Upper lobe of right lung (tissue), 1 donor: ENCODE measurements at regions not wholly inside any gene's neighbourhood (a gene's known extent, or its start where the extent isn't known, plus 50 kb on each side); places are given as distances from the start of the nearest gene placed in this dataset.

Experiments used
- ATAC-seq: fragments of 200-7000 bp; cut with Tn5 transposase; one replicate; pipeline ENCODE4 v1.9.1; 2020; ENCODE audit warnings: mild to moderate bottlenecking, moderate library complexity
- DNase-seq: peaks from one replicate; pipeline ENCODE4 v3.0.0-alpha.2; 2020
- H3K27ac ChIP-seq: fragments of 200-600 bp; one replicate; pipeline ENCODE4 v1.8.0; 2022
- H3K27me3 ChIP-seq: fragments of 200-600 bp; one replicate; pipeline ENCODE4 v1.8.0; 2022; ENCODE audit warnings: mild to moderate bottlenecking
- H3K36me3 ChIP-seq: fragments of 200-600 bp; one replicate; pipeline ENCODE4 v1.8.0; 2022
- H3K4me1 ChIP-seq: fragments of 200-600 bp; one replicate; pipeline ENCODE4 v1.8.0; 2022
- H3K4me3 ChIP-seq: fragments of 200-600 bp; one replicate; pipeline ENCODE4 v1.8.0; 2022; ENCODE audit warnings: mild to moderate bottlenecking
- H3K9me3 ChIP-seq: fragments of 200-600 bp; one replicate; pipeline ENCODE4 v1.8.0; 2022
- intact Hi-C: fragments of 100-400 bp; cut with DNase I; formaldehyde crosslinking; loops from one replicate; pipeline ENCODE4 v1.11.0; 2022
- TF ChIP-seq, protein P1 (sequence below): fragments of 200-600 bp; IDR thresholded peaks from one replicate; pipeline ENCODE4 v1.8.0; 2022; ENCODE audit warnings: antibody characterized with exemption
- donor health status: DM: no; HTN: yes; CAD: no; lungs with severe emphysema.

DNA sequence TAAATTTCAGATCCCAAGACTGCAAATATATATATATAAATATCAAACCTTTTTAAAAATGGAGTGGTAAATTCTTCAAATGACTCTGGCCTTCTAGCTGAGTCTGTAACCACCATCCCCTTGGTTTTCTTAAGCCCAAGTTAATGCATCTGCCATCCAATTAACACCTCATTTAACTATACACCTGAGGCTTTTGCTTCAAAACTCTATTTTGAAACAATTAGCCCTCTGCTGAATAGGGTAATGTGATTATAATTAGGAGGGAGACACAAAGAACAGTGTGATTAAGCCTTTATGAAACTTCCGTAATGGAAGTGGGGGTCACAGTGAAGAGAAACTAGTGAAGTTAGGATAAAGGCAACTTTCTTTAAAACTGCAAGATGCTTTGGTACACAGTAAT, 83.6 kb downstream of the GPR37 start:
- TF ChIP-seq, protein P1, sequence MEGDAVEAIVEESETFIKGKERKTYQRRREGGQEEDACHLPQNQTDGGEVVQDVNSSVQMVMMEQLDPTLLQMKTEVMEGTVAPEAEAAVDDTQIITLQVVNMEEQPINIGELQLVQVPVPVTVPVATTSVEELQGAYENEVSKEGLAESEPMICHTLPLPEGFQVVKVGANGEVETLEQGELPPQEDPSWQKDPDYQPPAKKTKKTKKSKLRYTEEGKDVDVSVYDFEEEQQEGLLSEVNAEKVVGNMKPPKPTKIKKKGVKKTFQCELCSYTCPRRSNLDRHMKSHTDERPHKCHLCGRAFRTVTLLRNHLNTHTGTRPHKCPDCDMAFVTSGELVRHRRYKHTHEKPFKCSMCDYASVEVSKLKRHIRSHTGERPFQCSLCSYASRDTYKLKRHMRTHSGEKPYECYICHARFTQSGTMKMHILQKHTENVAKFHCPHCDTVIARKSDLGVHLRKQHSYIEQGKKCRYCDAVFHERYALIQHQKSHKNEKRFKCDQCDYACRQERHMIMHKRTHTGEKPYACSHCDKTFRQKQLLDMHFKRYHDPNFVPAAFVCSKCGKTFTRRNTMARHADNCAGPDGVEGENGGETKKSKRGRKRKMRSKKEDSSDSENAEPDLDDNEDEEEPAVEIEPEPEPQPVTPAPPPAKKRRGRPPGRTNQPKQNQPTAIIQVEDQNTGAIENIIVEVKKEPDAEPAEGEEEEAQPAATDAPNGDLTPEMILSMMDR: no peak

DNA sequence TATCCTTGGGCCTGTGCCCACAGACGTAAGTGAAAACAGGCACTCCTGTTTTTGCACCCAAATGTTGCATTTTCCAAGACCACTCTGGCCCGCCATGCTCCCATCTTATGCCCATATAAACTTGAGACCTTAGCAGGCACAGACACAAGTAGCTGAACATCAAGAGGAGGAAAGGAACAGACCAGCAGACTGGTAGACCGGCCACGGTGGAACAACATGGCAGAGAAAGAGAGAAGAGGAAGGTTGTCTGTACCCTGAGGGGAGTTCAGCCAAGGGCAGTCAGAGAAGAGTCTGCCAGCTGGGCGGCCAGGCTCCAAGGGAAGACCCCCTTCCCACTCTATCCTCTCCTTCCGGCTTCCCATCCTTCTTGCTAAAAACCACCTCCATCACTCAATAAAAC, 85.3 kb downstream of the GPR37 start:
- no peaks in the 10 kb centered on the region for H3K4me1 ChIP-seq
- no peak for ATAC-seq
- no peaks in the 10 kb centered on the region for H3K9me3 ChIP-seq
- no peak for DNase-seq
- TF ChIP-seq, protein P1: no peak
- intact Hi-C loops: no loop called here
- no peaks in the 10 kb centered on the region for H3K27me3 ChIP-seq
- H3K4me3 ChIP-seq: no peak overlapping the region
- no peak overlapping the region for H3K27ac ChIP-seq
- no peaks in the 10 kb centered on the region for H3K36me3 ChIP-seq

More for the DNA sequence above, 83.6 kb downstream of the GPR37 start:
- Histone ChIP-seq H3K27me3 (no peaks in the 10 kb centered on the region), H3K4me3 (no peak overlapping the region), H3K9me3 (no peaks in the 10 kb centered on the region), H3K4me1 (no peaks in the 10 kb centered on the region), H3K27ac (no peak overlapping the region), H3K36me3 (no peaks in the 10 kb centered on the region)
- DNase-seq (no peak), ATAC-seq (no peak)
- intact Hi-C loops: no loop called here

DNA sequence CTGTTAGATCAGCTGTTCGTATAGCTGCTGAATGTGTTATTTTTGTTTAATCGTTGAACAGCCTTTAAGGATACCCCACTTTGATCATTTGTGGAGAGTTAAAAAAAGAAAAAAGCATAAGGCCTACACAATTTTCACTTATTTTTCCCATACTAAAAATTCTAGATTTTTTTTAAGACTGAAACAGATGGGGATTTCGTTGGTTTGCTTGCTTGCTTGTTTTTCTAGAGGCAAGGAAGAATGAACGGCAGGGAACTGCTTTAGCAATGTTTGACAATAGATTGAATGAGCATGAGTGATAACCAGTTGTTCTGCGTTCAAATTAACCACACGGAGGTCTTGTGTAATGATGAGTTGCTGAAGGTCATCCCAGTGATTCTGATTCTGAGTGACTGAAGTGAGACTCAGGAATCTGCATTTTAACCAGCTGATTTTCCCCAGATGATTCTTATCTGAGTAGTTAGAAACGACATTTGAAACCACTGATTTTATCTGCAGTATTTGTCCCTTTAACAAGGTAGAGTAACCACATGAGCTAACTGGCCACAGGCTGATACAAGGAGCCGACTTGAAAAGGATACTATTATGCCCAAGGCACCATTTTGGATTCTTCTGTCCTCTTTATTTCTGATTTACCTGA, 85.9 kb downstream of the GPR37 start:
- DNase-seq: no peak
- Histone ChIP-seq H3K4me1 (no peaks in the 10 kb centered on the region), H3K27me3 (no peaks in the 10 kb centered on the region), H3K4me3 (no peak overlapping the region), H3K27ac (no peak overlapping the region), H3K9me3 (no peaks in the 10 kb centered on the region), H3K36me3 (no peaks in the 10 kb centered on the region)
- no peak for ATAC-seq
- TF ChIP-seq, protein P1: no peak
- intact Hi-C loops: no loop called here

DNA sequence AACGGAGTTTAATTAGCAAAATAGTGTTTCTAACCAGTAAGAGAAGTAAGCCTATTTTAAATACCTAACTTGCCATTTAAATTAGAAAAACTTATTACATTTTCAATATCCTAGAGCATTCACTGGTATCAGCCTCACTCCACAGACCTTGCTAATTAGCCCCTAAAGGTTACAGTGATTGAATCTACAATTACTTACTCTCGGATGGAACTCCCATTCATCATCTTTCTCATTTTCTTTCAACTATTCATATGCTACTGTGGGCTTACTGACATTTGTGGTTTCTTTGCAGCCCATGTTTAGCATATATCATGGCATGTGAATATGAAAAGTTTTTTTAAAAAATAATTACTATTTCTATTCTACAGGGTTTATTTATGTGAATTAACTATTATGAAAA, 86.4 kb downstream of the GPR37 start:
- intact Hi-C loops: no loop called here
- Histone ChIP-seq H3K4me3 (no peak overlapping the region), H3K27me3 (no peaks in the 10 kb centered on the region), H3K36me3 (no peaks in the 10 kb centered on the region), H3K4me1 (no peaks in the 10 kb centered on the region), H3K9me3 (no peaks in the 10 kb centered on the region), H3K27ac (no peak overlapping the region)
- ATAC-seq (no peak), DNase-seq (no peak)
- TF ChIP-seq, protein P1: no peak

DNA sequence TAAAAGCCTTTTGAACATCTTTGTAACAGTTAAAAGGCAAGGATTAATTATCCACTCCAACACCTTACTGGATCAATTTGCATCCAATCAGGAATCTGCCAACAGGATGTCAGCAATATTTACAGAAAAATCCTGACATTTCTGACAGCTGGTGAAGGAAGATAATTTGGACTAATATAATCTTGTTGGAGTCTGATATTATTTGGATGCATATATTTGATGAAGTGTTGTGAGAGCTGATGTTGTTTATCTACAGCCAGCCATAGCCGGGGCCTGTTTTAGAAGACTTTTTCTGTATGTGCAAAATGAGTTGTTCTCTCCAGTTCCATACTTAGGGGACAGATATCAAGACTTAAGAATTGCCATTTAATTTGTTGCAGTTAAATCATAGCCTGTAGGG, 91.1 kb downstream of the GPR37 start:
- no peak for ATAC-seq
- intact Hi-C loops: no loop called here
- no peaks in the 10 kb centered on the region for H3K4me1 ChIP-seq
- no peaks in the 10 kb centered on the region for H3K9me3 ChIP-seq
- no peaks in the 10 kb centered on the region for H3K27me3 ChIP-seq
- no peaks in the 10 kb centered on the region for H3K36me3 ChIP-seq
- TF ChIP-seq, protein P1: no peak
- no peak for DNase-seq
- no peak overlapping the region for H3K27ac ChIP-seq
- no peak overlapping the region for H3K4me3 ChIP-seq

DNA sequence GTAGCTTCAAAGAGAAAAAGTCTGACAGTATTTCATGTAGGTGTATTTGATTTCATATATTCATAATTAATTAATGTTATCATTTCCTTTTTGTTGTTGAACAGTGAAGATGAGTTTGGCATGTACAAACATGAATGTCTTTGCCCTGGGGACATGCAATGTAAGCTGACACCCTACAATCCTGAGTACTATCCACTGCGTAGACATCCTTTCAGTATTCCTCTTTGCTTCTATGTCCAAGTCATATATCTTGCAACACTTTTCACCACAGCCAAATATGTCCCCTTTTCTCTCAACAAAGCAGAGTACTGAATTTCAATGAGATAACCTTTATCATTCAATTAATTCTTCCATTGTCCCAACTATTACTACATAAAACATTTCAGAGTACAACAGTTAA, 93.6 kb downstream of the GPR37 start:
- Histone ChIP-seq H3K4me1 (no peaks in the 10 kb centered on the region), H3K27me3 (no peaks in the 10 kb centered on the region), H3K9me3 (no peaks in the 10 kb centered on the region), H3K27ac (no peak overlapping the region), H3K36me3 (no peaks in the 10 kb centered on the region), H3K4me3 (no peak overlapping the region)
- ATAC-seq: no peak
- intact Hi-C loops: no loop called here
- no peak for DNase-seq
- TF ChIP-seq, protein P1: no peak
